HEK293T (cell line): ENCODE measurements at regions not wholly inside any gene's neighbourhood (a gene's known extent, or its start where the extent isn't known, plus 50 kb on each side); places are given as distances from the start of the nearest gene placed in this dataset.

Experiments
- CTCF ChIA-PET: fragments of 350-600 bp; formaldehyde crosslinking; extraction: SDS; loops from one replicate; lab custom pipeline; 2021; ENCODE audit warnings: antibody characterized with exemption, inconsistent platforms; lab: Yijun Ruan, JAX
- POLR2A ChIA-PET: fragments of 350-600 bp; formaldehyde crosslinking; extraction: SDS; loops from one replicate; lab custom pipeline; 2020; ENCODE audit warnings: antibody characterized with exemption, inconsistent platforms; lab: Yijun Ruan, JAX
- DNase-seq: peaks from one replicate; pipeline ENCODE4 v3.0.0; 2012; ENCODE audit warnings: mixed read lengths; ENCODE audit errors: extremely low spot score
- ARNT ChIP-seq: fragments of 450-650 bp; IDR thresholded peaks from 2 replicates; pipeline ENCODE4 v1.6.1; 2017; ENCODE audit warnings: mild to moderate bottlenecking
- BHLHE40 ChIP-seq: fragments of 450-650 bp; IDR thresholded peaks from 2 replicates; pipeline ENCODE4 v1.6.1; 2016; ENCODE audit warnings: mild to moderate bottlenecking, moderate library complexity, borderline replicate concordance
- CTBP1 ChIP-seq: fragments of 450-650 bp; IDR thresholded peaks from 2 replicates; pipeline ENCODE4 v1.6.1; 2016; ENCODE audit warnings: borderline replicate concordance
- ELF4 ChIP-seq: fragments of 450-650 bp; IDR thresholded peaks from 2 replicates; pipeline ENCODE4 v1.6.1; 2017; ENCODE audit warnings: antibody characterized with exemption
- FOXA1 ChIP-seq: fragments of 450-650 bp; IDR thresholded peaks from 2 replicates; pipeline ENCODE4 v1.6.1; 2016; ENCODE audit warnings: mild to moderate bottlenecking
- FOXK2 ChIP-seq: fragments of 450-650 bp; IDR thresholded peaks from 2 replicates; pipeline ENCODE4 v1.6.1; 2016; ENCODE audit warnings: mild to moderate bottlenecking
- FOXM1 ChIP-seq: fragments of 450-650 bp; IDR thresholded peaks from 2 replicates; pipeline ENCODE4 v1.6.1; 2017; ENCODE audit warnings: mild to moderate bottlenecking, borderline replicate concordance
- HDGF ChIP-seq: fragments of 450-650 bp; IDR thresholded peaks from 2 replicates; pipeline ENCODE4 v1.6.1; 2017; ENCODE audit warnings: antibody characterized with exemption, borderline replicate concordance
- L3MBTL2 ChIP-seq: fragments of 450-650 bp; conservative IDR thresholded peaks from 2 replicates; pipeline ENCODE4 v1.6.1; 2016; ENCODE audit warnings: mild to moderate bottlenecking
- LEF1 ChIP-seq: fragments of 450-650 bp; IDR thresholded peaks from 2 replicates; pipeline ENCODE4 v1.6.1; 2017; ENCODE audit warnings: mild to moderate bottlenecking, borderline replicate concordance
- NFRKB ChIP-seq: fragments of 450-650 bp; IDR thresholded peaks from 2 replicates; pipeline ENCODE4 v1.6.1; 2016; ENCODE audit warnings: mild to moderate bottlenecking, moderate library complexity
- SP1 ChIP-seq: fragments of 450-650 bp; IDR thresholded peaks from 2 replicates; pipeline ENCODE4 v1.6.1; 2017
- SUZ12 ChIP-seq: fragments of 450-650 bp; IDR thresholded peaks from 2 replicates; pipeline ENCODE4 v1.6.1; 2016; ENCODE audit warnings: mild to moderate bottlenecking
- TARDBP ChIP-seq: fragments of 450-650 bp; IDR thresholded peaks from 2 replicates; pipeline ENCODE4 v1.6.1; 2016
- ZNF384 ChIP-seq: fragments of 450-650 bp; IDR thresholded peaks from 2 replicates; pipeline ENCODE4 v1.6.1; 2016
- TF ChIP-seq, protein P1 (sequence below): fragments of 450-650 bp; IDR thresholded peaks from 2 replicates; pipeline ENCODE4 v1.6.1; 2016

DNA sequence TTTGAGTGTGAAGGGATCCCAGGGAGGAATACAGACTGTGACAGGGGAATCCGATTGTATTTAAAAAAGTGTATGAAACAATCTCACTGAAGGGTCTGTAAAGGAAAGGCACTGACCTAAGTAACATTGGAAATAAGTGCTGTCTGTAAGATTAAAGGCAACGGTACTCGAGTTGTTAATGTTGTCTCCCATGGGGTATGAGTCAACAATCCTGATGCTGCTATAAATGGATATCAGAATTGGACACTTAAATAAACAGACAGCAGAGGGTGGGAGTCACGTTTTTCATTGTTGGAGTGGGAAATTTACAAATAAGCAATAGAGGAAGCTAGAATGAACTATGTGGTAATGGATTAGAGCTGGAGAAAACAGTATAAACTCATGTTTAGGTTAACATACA lies 452.4 kb upstream of the RGPD4 start:
- TF ChIP-seq HDGF (no peak), FOXA1 (no peak), FOXK2 (no peak), SP1 (no peak), CTBP1 (no peak)
- TF ChIP-seq, protein P1, sequence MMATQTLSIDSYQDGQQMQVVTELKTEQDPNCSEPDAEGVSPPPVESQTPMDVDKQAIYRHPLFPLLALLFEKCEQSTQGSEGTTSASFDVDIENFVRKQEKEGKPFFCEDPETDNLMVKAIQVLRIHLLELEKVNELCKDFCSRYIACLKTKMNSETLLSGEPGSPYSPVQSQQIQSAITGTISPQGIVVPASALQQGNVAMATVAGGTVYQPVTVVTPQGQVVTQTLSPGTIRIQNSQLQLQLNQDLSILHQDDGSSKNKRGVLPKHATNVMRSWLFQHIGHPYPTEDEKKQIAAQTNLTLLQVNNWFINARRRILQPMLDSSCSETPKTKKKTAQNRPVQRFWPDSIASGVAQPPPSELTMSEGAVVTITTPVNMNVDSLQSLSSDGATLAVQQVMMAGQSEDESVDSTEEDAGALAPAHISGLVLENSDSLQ = no peak
- CTCF ChIA-PET = no interaction called here

GRCh38 chr2:107376909-107377308 lies 449.8 kb upstream of the RGPD4 start:
- POLR2A ChIA-PET = no interaction called here
- no peak for DNase-seq
- no peak for TF ChIP-seq ZNF384
- no peak for TF ChIP-seq LEF1
- TF ChIP-seq SUZ12 = no peak
- no peak for TF ChIP-seq ARNT
- TF ChIP-seq, protein P1 = no peak
- CTCF ChIA-PET = no interaction called here

More for the DNA sequence above, 452.4 kb upstream of the RGPD4 start:
- DNase-seq = no peak
- POLR2A ChIA-PET = no interaction called here

DNA sequence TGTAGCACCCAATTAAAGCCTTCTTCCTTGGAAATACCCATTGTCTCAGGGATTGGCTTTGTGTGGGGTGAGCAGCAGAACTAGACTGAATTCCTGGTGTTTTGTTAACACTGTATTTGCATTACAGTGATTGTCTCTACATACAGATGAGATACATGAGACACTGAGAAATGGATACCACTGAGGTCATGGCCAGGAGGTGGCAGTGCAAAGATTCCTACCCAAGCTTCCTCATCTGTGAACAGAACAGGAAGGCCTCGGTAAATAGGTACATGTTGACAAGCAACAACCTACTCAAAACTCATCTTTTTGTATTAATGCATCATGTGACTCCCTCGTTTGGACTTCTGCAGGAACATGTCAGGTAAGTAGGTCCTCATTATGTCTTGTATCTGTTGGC lies 445.8 kb upstream of the RGPD4 start:
- CTCF ChIA-PET = no interaction called here
- POLR2A ChIA-PET = no interaction called here
- TF ChIP-seq SP1 (no peak), L3MBTL2 (no peak), TARDBP (no peak)
- DNase-seq = no peak

DNA sequence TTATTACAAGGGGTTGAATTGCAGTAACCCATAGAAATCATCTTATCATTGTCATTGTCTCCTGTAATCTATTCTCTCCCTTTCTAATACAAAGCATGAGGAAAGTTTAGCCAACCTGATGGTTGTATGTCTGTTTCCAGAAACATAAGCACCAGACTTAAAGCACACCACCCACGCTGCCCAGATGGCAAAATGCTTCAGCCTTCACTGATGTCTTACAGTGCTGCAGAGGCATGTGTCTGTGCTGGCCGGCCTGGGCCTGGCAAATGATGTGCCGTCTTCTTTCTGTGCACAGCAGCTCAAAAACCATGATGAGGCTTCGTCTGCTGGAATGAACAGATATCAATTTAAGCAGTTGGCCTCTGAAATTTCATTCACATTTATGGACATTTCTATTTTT lies 443.0 kb upstream of the RGPD4 start:
- TF ChIP-seq ELF4 (no peak), ARNT (no peak), SP1 (no peak), LEF1 (no peak), BHLHE40 (no peak), HDGF (no peak), FOXM1 (no peak), L3MBTL2 (no peak), NFRKB (no peak), FOXK2 (no peak), CTBP1 (no peak), ZNF384 (no peak), FOXA1 (no peak), TARDBP (no peak), SUZ12 (no peak)
- TF ChIP-seq, protein P1 = no peak
- CTCF ChIA-PET = no interaction called here
- POLR2A ChIA-PET = no interaction called here
- DNase-seq = no peak

- TF ChIP-seq ZNF384 (no peak), SP1 (no peak), BHLHE40 (no peak), ARNT (no peak), FOXM1 (no peak), NFRKB (no peak), TARDBP (no peak), ELF4 (no peak), CTBP1 (no peak), L3MBTL2 (no peak), FOXK2 (no peak), HDGF (no peak), SUZ12 (no peak), LEF1 (no peak), FOXA1 (no peak)
- TF ChIP-seq, protein P1 = no peak
- CTCF ChIA-PET = no interaction called here
- no peak for DNase-seq
- POLR2A ChIA-PET = no interaction called here
Measured at GRCh38 chr2:107384422-107384821, 442.3 kb upstream of the RGPD4 start.

DNA sequence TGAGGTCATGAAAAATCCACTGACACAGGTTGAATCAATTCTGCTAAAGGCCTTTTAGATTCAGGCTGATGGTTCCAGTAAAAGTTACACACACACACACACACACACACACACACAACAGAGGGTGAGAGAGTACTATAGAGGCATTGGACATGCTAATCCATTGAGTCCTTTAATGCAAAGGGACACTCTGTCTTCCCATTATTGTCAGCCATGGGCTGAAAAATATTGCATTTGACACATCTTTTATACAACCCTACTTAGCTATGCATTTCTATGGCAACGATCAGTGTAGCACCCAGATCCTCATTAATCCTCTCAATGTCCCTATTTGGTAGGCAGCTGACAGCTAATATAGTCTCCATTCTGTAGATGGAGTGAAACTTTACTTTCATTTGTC lies 440.8 kb upstream of the RGPD4 start:
- TF ChIP-seq NFRKB = no peak
- no peak for TF ChIP-seq ARNT
- no peak for TF ChIP-seq HDGF
- no peak for TF ChIP-seq FOXK2
- TF ChIP-seq L3MBTL2 = no peak
- TF ChIP-seq ELF4 = no peak
- TF ChIP-seq CTBP1 = no peak
- TF ChIP-seq SP1 = no peak
- TF ChIP-seq SUZ12 = no peak
- TF ChIP-seq LEF1 = no peak
- no peak for TF ChIP-seq BHLHE40
- TF ChIP-seq, protein P1 = no peak
- TF ChIP-seq FOXM1 = no peak
- no peak for TF ChIP-seq FOXA1
- no peak for TF ChIP-seq TARDBP
- TF ChIP-seq ZNF384 = no peak
- ChIA-PET CTCF (no interaction called here), POLR2A (no interaction called here)
- no peak for DNase-seq
